KMS-11 (cell line): ENCODE measurements at regions not wholly inside any gene's neighbourhood (a gene's known extent, or its start where the extent isn't known, plus 50 kb on each side); places are given as distances from the start of the nearest gene placed in this dataset.

ENCODE experiments used
- H2AFZ ChIP-seq: fragments of 200-600 bp; sonication (generic); 2 replicates; pipeline ENCODE4 v1.6.1; 2016; ENCODE audit warnings: antibody characterized with exemption, mixed run types, low read depth
- H3K27ac ChIP-seq: fragments of 200-600 bp; sonication (generic); 2 replicates; pipeline ENCODE4 v1.6.1; 2016; ENCODE audit warnings: mild to moderate bottlenecking, mixed run types
- H3K27me3 ChIP-seq: fragments of 200-600 bp; sonication (generic); 2 replicates; pipeline ENCODE4 v1.6.1; 2017; ENCODE audit warnings: mild to moderate bottlenecking, low read depth, mixed run types, moderate library complexity; ENCODE audit not compliant: insufficient read depth
- H3K36me3 ChIP-seq: fragments of 200-600 bp; sonication (generic); 2 replicates; pipeline ENCODE4 v1.6.1; 2017; ENCODE audit warnings: mild to moderate bottlenecking, mixed run types; ENCODE audit not compliant: insufficient read depth
- H3K4me1 ChIP-seq: fragments of 200-600 bp; sonication (generic); 2 replicates; pipeline ENCODE4 v1.6.1; 2016; ENCODE audit warnings: mild to moderate bottlenecking, low read depth, mixed run types; ENCODE audit not compliant: poor library complexity, severe bottlenecking
- H3K4me2 ChIP-seq: fragments of 200-600 bp; sonication (generic); 2 replicates; pipeline ENCODE4 v1.7.0; 2016; ENCODE audit warnings: mild to moderate bottlenecking, mixed run types
- H3K4me3 ChIP-seq: fragments of 200-600 bp; sonication (generic); IDR thresholded peaks from 2 replicates; pipeline ENCODE4 v1.6.1; 2017; ENCODE audit warnings: low read depth, low read length, mixed read lengths; ENCODE audit not compliant: insufficient read depth
- H3K79me2 ChIP-seq: fragments of 200-600 bp; sonication (generic); 2 replicates; pipeline ENCODE4 v1.6.1; 2016; ENCODE audit warnings: low read depth, mixed run types; ENCODE audit not compliant: insufficient read depth
- H3K9ac ChIP-seq: fragments of 200-600 bp; sonication (generic); 2 replicates; pipeline ENCODE4 v1.6.1; 2016; ENCODE audit warnings: mild to moderate bottlenecking, mixed run types
- H4K20me1 ChIP-seq: fragments of 200-600 bp; sonication (generic); 2 replicates; pipeline ENCODE4 v1.6.1; 2016; ENCODE audit warnings: mild to moderate bottlenecking, mixed run types; ENCODE audit not compliant: insufficient read depth
- CTCF ChIP-seq: fragments of 200-600 bp; sonication (generic); conservative IDR thresholded peaks from 2 replicates; pipeline ENCODE4 v1.6.1; 2017; ENCODE audit warnings: low read depth, mild to moderate bottlenecking, antibody characterized with exemption, low read length, moderate library complexity, mixed read lengths

- no peak overlapping the region for H3K27ac ChIP-seq
- no peaks in the 10 kb centered on the region for H4K20me1 ChIP-seq
- no peak overlapping the region for H3K4me3 ChIP-seq
- no peaks in the 10 kb centered on the region for H3K4me1 ChIP-seq
- H3K9ac ChIP-seq: no peak overlapping the region
- no peak for TF ChIP-seq CTCF
- no peaks in the 10 kb centered on the region for H3K27me3 ChIP-seq
- no peak overlapping the region for H3K4me2 ChIP-seq
- no peak overlapping the region for H2AFZ ChIP-seq
- H3K79me2 ChIP-seq: no peaks in the 10 kb centered on the region
- H3K36me3 ChIP-seq: no peaks in the 10 kb centered on the region
Observed at GRCh38 chr2:23320058-23320457, 64.9 kb upstream of the KLHL29 start.

GRCh38 chr2:23321751-23322150 is 63.2 kb upstream of the KLHL29 start:
- no peak for TF ChIP-seq CTCF
- Histone ChIP-seq H3K4me3 (no peak overlapping the region), H3K4me1 (no peaks in the 10 kb centered on the region), H3K27me3 (no peaks in the 10 kb centered on the region), H2AFZ (no peak overlapping the region), H3K4me2 (no peak overlapping the region), H4K20me1 (no peaks in the 10 kb centered on the region), H3K79me2 (no peaks in the 10 kb centered on the region), H3K36me3 (no peaks in the 10 kb centered on the region), H3K9ac (no peak overlapping the region), H3K27ac (no peak overlapping the region)

- no peaks in the 10 kb centered on the region for H3K27me3 ChIP-seq
- no peak overlapping the region for H3K27ac ChIP-seq
- no peaks in the 10 kb centered on the region for H3K4me1 ChIP-seq
- H3K4me2 ChIP-seq: no peak overlapping the region
- no peak overlapping the region for H3K4me3 ChIP-seq
- TF ChIP-seq CTCF: no peak
- H2AFZ ChIP-seq: no peak overlapping the region
- H3K36me3 ChIP-seq: no peaks in the 10 kb centered on the region
- no peaks in the 10 kb centered on the region for H4K20me1 ChIP-seq
- no peaks in the 10 kb centered on the region for H3K79me2 ChIP-seq
- H3K9ac ChIP-seq: no peak overlapping the region
Observed at GRCh38 chr2:23322567-23323197, 62.3 kb upstream of the KLHL29 start.

GRCh38 chr2:23323198-23323916 is 61.6 kb upstream of the KLHL29 start:
- Histone ChIP-seq H3K4me1 (no peaks in the 10 kb centered on the region), H3K36me3 (no peaks in the 10 kb centered on the region), H3K79me2 (no peaks in the 10 kb centered on the region), H3K4me3 (no peak overlapping the region), H3K9ac (no peak overlapping the region), H3K4me2 (no peak overlapping the region), H4K20me1 (no peaks in the 10 kb centered on the region), H3K27me3 (no peaks in the 10 kb centered on the region), H2AFZ (no peak overlapping the region), H3K27ac (no peak overlapping the region)
- TF ChIP-seq CTCF: no peak
